ENCODE measurements at regions not wholly inside any gene's neighbourhood (a gene's known extent, or its start where the extent isn't known, plus 50 kb on each side); places are given as distances from the start of the nearest gene placed in this dataset.

GRCh38 chr4:165612936-165613335 is 234.1 kb downstream of the CPE start:
- TF ChIP-seq SMC3 (conservative IDR thresholded peaks at IDR 0.05; ENCODE audit: poor library complexity) (no peak), EZH2 (IDR thresholded peaks at IDR 0.05; ENCODE audit: borderline replicate concordance, insufficient read depth, low read length, poor library complexity, severe bottlenecking) (no peak), CTCF (IDR thresholded peaks at IDR 0.05; ENCODE audit: poor library complexity, severe bottlenecking) (no peak)
